H7 (cell line): ENCODE measurements at regions not wholly inside any gene's neighbourhood (a gene's known extent, or its start where the extent isn't known, plus 50 kb on each side); places are given as distances from the start of the nearest gene placed in this dataset.

Experiments
- DNase-seq: peaks from one replicate; pipeline ENCODE4 v3.0.0; 2012
- H3K27me3 ChIP-seq: 2 replicates; pipeline ENCODE4 v1.6.0; 2011; ENCODE audit warnings: mild to moderate bottlenecking, low read length; ENCODE audit not compliant: control insufficient read depth, insufficient read depth
- H3K36me3 ChIP-seq: replicated peaks from 2 replicates; pipeline ENCODE4 v1.5.1; 2011; ENCODE audit warnings: low read length; ENCODE audit not compliant: control insufficient read depth, insufficient read depth
- H3K4me3 ChIP-seq: 2 replicates; pipeline ENCODE4 v1.5.1; 2011; ENCODE audit warnings: low read depth, mild to moderate bottlenecking, control low read depth, low read length, moderate library complexity; ENCODE audit not compliant: insufficient read depth

- H3K4me3 ChIP-seq, result no peak overlapping the region
- DNase-seq, result no peak
- H3K27me3 ChIP-seq, result no peaks in the 10 kb centered on the region
Observed at GRCh38 chr19:31705656-31706055, 356.4 kb upstream of the TSHZ3 start.

DNA sequence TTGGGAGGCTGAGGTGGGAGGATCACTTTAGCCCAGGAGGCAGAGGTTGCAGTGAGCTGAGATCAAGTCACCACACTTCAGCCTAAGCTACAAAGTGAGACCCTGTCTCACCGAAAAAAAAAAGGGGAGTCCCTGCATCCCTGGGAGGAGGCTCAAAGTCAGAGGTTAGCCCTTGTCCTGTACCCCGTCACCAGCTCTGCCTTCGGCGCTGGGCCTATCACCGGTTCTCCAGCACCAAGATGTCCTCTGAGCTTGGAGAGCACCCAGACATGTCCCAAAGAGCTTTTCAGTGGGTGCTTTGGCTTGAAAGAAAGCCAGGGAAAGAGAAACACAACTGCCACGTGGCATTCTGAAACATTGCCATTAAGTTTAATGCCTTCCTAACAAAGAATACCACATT, 356.9 kb upstream of the TSHZ3 start:
- no peaks in the 10 kb centered on the region for H3K27me3 ChIP-seq
- no peaks in the 10 kb centered on the region for H3K36me3 ChIP-seq
- DNase-seq, result no peak
- no peak overlapping the region for H3K4me3 ChIP-seq

More at GRCh38 chr19:31705656-31706055, 356.4 kb upstream of the TSHZ3 start:
- H3K36me3 ChIP-seq, result no peaks in the 10 kb centered on the region

GRCh38 chr19:31706691-31707620, 357.7 kb upstream of the TSHZ3 start:
- no peak for DNase-seq
- Histone ChIP-seq H3K36me3 (no peaks in the 10 kb centered on the region), H3K27me3 (no peaks in the 10 kb centered on the region), H3K4me3 (no peak overlapping the region)

- no peak for DNase-seq
- Histone ChIP-seq H3K36me3 (no peaks in the 10 kb centered on the region), H3K27me3 (no peaks in the 10 kb centered on the region), H3K4me3 (no peak overlapping the region)
Observed at GRCh38 chr19:31708520-31708919, 359.3 kb upstream of the TSHZ3 start.

- no peaks in the 10 kb centered on the region for H3K27me3 ChIP-seq
- no peak overlapping the region for H3K4me3 ChIP-seq
- H3K36me3 ChIP-seq, result no peaks in the 10 kb centered on the region
- DNase-seq, result no peak
Observed at GRCh38 chr19:31709476-31709875, 360.2 kb upstream of the TSHZ3 start.

GRCh38 chr19:31715249-31715945, 366.2 kb upstream of the TSHZ3 start:
- H3K36me3 ChIP-seq, result no peaks in the 10 kb centered on the region
- H3K27me3 ChIP-seq, result no peaks in the 10 kb centered on the region
- H3K4me3 ChIP-seq, result no peak overlapping the region
- peak; percentile 33 for DNase-seq

DNA sequence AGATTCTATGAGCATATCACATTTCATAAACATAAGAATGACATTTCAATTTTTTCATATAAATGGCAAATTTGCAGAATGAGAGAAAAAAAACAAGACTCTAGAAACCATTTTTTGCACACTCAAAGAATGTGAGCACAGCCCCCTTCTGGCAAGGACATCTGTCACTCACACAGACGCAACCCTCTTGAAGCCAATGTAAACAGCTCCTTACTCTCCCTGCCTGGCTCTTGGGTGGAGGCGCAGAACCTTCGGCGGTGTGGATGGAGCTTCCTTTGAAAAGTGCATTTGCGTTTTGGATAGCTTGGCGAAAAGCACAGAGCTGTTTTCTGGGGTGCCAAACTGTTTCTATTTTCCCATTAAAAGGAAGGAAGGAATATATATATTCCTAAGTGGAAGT, 367.6 kb upstream of the TSHZ3 start:
- H3K36me3 ChIP-seq, result no peaks in the 10 kb centered on the region
- DNase-seq, result peak; percentile 38
- H3K27me3 ChIP-seq, result no peaks in the 10 kb centered on the region
- H3K4me3 ChIP-seq, result no peak overlapping the region

- no peaks in the 10 kb centered on the region for H3K27me3 ChIP-seq
- DNase-seq, result no peak
- no peak overlapping the region for H3K4me3 ChIP-seq
- H3K36me3 ChIP-seq, result no peaks in the 10 kb centered on the region
Observed at GRCh38 chr19:31717269-31717923, 368.2 kb upstream of the TSHZ3 start.

GRCh38 chr19:31718032-31718431, 368.8 kb upstream of the TSHZ3 start:
- H3K4me3 ChIP-seq, result no peak overlapping the region
- no peak for DNase-seq
- no peaks in the 10 kb centered on the region for H3K36me3 ChIP-seq
- H3K27me3 ChIP-seq, result no peaks in the 10 kb centered on the region

- H3K36me3 ChIP-seq, result no peaks in the 10 kb centered on the region
- no peak overlapping the region for H3K4me3 ChIP-seq
- no peak for DNase-seq
- H3K27me3 ChIP-seq, result no peaks in the 10 kb centered on the region
Observed at GRCh38 chr19:31718898-31719297, 369.7 kb upstream of the TSHZ3 start.

GRCh38 chr19:31723101-31723500, 373.9 kb upstream of the TSHZ3 start:
- H3K27me3 ChIP-seq, result no peaks in the 10 kb centered on the region
- DNase-seq, result no peak
- H3K4me3 ChIP-seq, result no peak overlapping the region
- no peaks in the 10 kb centered on the region for H3K36me3 ChIP-seq

GRCh38 chr19:31725051-31725450, 375.8 kb upstream of the TSHZ3 start:
- no peaks in the 10 kb centered on the region for H3K36me3 ChIP-seq
- DNase-seq, result no peak
- H3K4me3 ChIP-seq, result no peak overlapping the region
- H3K27me3 ChIP-seq, result no peaks in the 10 kb centered on the region

GRCh38 chr19:31727536-31727935, 378.3 kb upstream of the TSHZ3 start:
- H3K36me3 ChIP-seq, result no peaks in the 10 kb centered on the region
- no peaks in the 10 kb centered on the region for H3K27me3 ChIP-seq
- no peak for DNase-seq

DNA sequence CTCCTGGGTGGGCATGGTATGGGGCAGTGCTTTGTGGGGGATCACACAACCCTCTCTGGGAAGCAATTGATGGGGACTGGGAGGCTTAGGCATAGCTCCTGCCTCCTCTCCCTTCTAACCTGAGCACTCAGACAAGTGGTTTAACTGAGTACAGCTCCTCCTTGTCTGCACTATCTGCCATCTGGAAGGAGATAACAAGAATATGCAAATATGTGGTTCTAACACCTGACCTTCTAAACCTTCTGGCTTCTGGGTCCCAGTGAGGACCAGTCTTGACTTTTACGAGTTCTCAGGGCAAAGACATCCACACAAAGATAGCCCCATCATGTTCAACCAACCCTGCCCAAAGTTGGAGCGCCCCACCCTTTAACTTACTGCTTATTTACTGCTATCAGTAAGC, 381.0 kb upstream of the TSHZ3 start:
- H3K4me3 ChIP-seq, result no peak overlapping the region
- H3K27me3 ChIP-seq, result no peaks in the 10 kb centered on the region
- DNase-seq, result no peak
- H3K36me3 ChIP-seq, result no peaks in the 10 kb centered on the region

More at GRCh38 chr19:31727536-31727935, 378.3 kb upstream of the TSHZ3 start:
- no peak overlapping the region for H3K4me3 ChIP-seq

DNA sequence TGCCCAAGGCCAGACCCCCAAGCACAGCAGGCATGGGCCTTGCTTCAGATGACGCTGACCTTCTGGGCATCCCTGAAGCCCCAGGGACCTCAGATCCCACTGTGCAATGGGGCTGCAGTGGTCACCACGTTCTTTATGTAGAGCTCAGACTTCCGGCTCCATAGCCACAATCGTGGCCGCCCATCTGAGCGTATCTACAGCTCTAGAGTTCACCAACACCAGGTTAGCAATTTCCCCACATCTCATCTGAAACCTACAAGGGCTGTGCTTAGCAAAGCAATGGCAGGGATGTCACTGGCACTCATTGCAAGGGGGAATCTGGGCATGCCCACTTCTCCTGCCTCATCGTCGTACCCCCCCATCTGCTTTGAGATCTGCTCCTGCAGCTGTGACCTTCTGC, 384.4 kb upstream of the TSHZ3 start:
- H3K36me3 ChIP-seq, result no peaks in the 10 kb centered on the region
- no peaks in the 10 kb centered on the region for H3K27me3 ChIP-seq
- no peak overlapping the region for H3K4me3 ChIP-seq
- DNase-seq, result no peak
